ENCODE measurements at regions not wholly inside any gene's neighbourhood (a gene's known extent, or its start where the extent isn't known, plus 50 kb on each side); places are given as distances from the start of the nearest gene placed in this dataset.

- ChIA-PET CTCF (no interaction called here), POLR2A (ENCODE audit: low non-redundant PET) (no interaction called here)
- TF ChIP-seq CTCF (conservative IDR thresholded peaks at IDR 0.05; ENCODE audit: low read depth): no peak
- H3K27ac ChIP-seq: no peak overlapping the region
- no peak for DNase-seq (ENCODE audit: low spot score)
Measured at GRCh38 chr11:23836981-23837380, 659.9 kb upstream of the LUZP2 start.

GRCh38 chr11:23840872-23841271 is 656.0 kb upstream of the LUZP2 start:
- no peak for TF ChIP-seq CTCF (conservative IDR thresholded peaks at IDR 0.05; ENCODE audit: low read depth)
- DNase-seq (ENCODE audit: low spot score): no peak
- H3K27ac ChIP-seq: no peak overlapping the region
- CTCF ChIA-PET: interaction anchor here (0.6 kb wide), 1 partner anchor 711 kb away, joined by 3 read pairs; no protein-coding TSS in a partner anchor
- POLR2A ChIA-PET (ENCODE audit: low non-redundant PET): no interaction called here

- DNase-seq (ENCODE audit: low spot score): no peak
- no peak for TF ChIP-seq CTCF (conservative IDR thresholded peaks at IDR 0.05; ENCODE audit: low read depth)
- no peak overlapping the region for H3K27ac ChIP-seq
- ChIA-PET POLR2A (ENCODE audit: low non-redundant PET) (no interaction called here), CTCF (no interaction called here)
Measured at GRCh38 chr11:23846902-23847422, 649.9 kb upstream of the LUZP2 start.

- POLR2A ChIA-PET (ENCODE audit: low non-redundant PET): no interaction called here
- TF ChIP-seq CTCF (conservative IDR thresholded peaks at IDR 0.05; ENCODE audit: low read depth): no peak
- DNase-seq (ENCODE audit: low spot score): no peak
- CTCF ChIA-PET: interaction anchor here (0.7 kb wide), 1 partner anchor 975 kb away, joined by 3 read pairs; no protein-coding TSS in a partner anchor
- no peak overlapping the region for H3K27ac ChIP-seq
Measured at GRCh38 chr11:23851216-23851615, 645.6 kb upstream of the LUZP2 start.

GRCh38 chr11:23856654-23857053 is 640.2 kb upstream of the LUZP2 start:
- ChIA-PET POLR2A (ENCODE audit: low non-redundant PET) (no interaction called here), CTCF (no interaction called here)
- no peak for DNase-seq (ENCODE audit: low spot score)
- TF ChIP-seq CTCF (conservative IDR thresholded peaks at IDR 0.05; ENCODE audit: low read depth): no peak
- H3K27ac ChIP-seq: no peak overlapping the region

- TF ChIP-seq CTCF (conservative IDR thresholded peaks at IDR 0.05; ENCODE audit: low read depth): no peak
- ChIA-PET CTCF (no interaction called here), POLR2A (ENCODE audit: low non-redundant PET) (no interaction called here)
- no peak for DNase-seq (ENCODE audit: low spot score)
- H3K27ac ChIP-seq: no peak overlapping the region
Measured at GRCh38 chr11:23859087-23859486, 637.8 kb upstream of the LUZP2 start.

GRCh38 chr11:23861615-23862014 is 635.2 kb upstream of the LUZP2 start:
- no peak for DNase-seq (ENCODE audit: low spot score)
- CTCF ChIA-PET: no interaction called here
- no peak overlapping the region for H3K27ac ChIP-seq
- no peak for TF ChIP-seq CTCF (conservative IDR thresholded peaks at IDR 0.05; ENCODE audit: low read depth)
- POLR2A ChIA-PET (ENCODE audit: low non-redundant PET): no interaction called here

Measured in RWPE1 (cell line).